T-helper 1 cell treated with Interleukin-12 subunit alpha and Interleukin-12 subunit beta and Interleukin-4 antibody, amounts not matched to agents 30 μg/mL and 1 μg/mL, for 36 hours (primary cell): ENCODE measurements at regions not wholly inside any gene's neighbourhood (a gene's known extent, or its start where the extent isn't known, plus 50 kb on each side); places are given as distances from the start of the nearest gene placed in this dataset.
"Not testable (repeated sequence)": the region's sequence is repeated elsewhere in the genome, so short reads cannot be mapped to it uniquely, and the experiment has no call there.

ENCODE experiments used
- H3K27ac Mint-ChIP-seq: one replicate; pipeline ENCODE4 v1.8.0; 2021; ENCODE audit warnings: mild to moderate bottlenecking, mixed read lengths
- H3K27me3 Mint-ChIP-seq: one replicate; pipeline ENCODE4 v1.8.0; 2021; ENCODE audit warnings: low read depth, mixed read lengths
- H3K36me3 Mint-ChIP-seq: one replicate; pipeline ENCODE4 v1.8.0; 2021; ENCODE audit warnings: low read depth, mixed read lengths
- H3K4me1 Mint-ChIP-seq: one replicate; pipeline ENCODE4 v1.8.0; 2021; ENCODE audit warnings: low read depth, mixed read lengths
- H3K4me3 Mint-ChIP-seq: one replicate; pipeline ENCODE4 v1.8.0; 2021; ENCODE audit warnings: mild to moderate bottlenecking, moderate library complexity, mixed read lengths
- H3K9me3 Mint-ChIP-seq: one replicate; pipeline ENCODE4 v1.8.0; 2021; ENCODE audit warnings: mixed read lengths

DNA sequence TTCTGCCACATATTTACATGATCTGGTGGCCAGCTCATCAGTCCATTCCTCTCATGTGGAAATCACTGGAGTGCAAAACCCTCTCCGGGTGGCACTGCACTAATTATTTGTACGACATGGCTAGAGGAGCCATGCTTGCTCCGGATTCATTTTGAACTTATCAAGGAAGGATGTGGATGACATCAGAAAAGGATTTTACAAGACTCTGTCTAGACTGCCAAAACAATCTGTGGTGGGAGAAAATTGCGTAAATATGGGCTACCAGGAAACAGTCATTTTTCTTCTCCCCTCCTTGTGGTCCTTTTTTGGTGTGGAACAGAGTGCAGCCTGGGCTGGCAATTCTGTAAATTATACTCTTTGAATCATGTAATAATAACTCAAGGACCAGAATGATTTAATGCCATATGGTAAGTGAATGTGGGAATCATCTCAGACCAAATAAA lies 123.4 kb upstream of the IFNE start:
- Mint-ChIP-seq H3K27ac (no peak overlapping the region), H3K4me1 (no peaks in the 10 kb centered on the region), H3K27me3 (peaks cover 20% of the 10 kb centered on the region), H3K4me3 (no peak overlapping the region), H3K36me3 (no peaks in the 10 kb centered on the region), H3K9me3 (no peaks in the 10 kb centered on the region)

DNA sequence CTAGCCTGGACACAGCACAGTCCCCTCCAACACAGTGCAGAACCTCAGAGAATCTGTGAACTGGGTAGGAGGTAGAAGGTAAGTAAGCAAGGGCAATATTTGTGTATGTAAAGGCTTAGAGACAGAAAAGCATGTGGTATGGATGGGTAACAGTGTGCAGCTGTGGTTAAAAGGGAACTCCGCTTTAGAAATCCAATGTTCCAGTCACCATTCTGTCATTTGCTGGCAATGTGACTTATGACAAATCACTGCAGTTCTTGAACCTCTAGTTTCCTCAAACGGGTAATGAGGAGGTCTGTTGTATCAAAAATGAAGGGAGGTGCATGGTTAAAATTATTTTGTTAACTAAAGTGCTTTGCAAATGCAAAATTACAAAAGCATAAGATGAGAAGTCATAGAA lies 125.5 kb upstream of the IFNE start:
- Mint-ChIP-seq H3K27me3 (peaks cover 16% of the 10 kb centered on the region), H3K36me3 (no peaks in the 10 kb centered on the region), H3K27ac (no peak overlapping the region), H3K9me3 (no peaks in the 10 kb centered on the region), H3K4me3 (no peak overlapping the region), H3K4me1 (peaks cover 11% of the 10 kb centered on the region)

DNA sequence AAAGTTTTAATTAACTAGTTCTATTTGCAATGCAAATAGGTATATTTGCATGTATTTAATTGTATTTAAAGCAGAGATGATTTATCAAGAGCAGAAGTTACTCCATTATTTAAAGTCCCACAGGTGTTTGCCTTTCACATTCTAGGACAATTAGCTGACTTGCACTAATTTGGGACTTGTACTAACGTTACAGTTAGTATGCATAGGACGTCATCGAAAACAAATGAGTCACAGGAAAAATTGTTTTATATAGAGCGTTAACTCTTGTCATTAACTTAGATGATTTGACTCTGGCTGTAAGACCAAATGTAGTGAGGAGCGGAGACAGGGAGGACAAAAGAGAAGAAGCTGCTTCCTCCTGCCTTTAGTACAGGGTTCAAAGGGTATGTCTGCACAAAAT lies 126.1 kb upstream of the IFNE start:
- H3K36me3 Mint-ChIP-seq, result no peaks in the 10 kb centered on the region
- no peaks in the 10 kb centered on the region for H3K9me3 Mint-ChIP-seq
- no peak overlapping the region for H3K4me3 Mint-ChIP-seq
- H3K27me3 Mint-ChIP-seq, result peaks cover 16% of the 10 kb centered on the region
- peaks cover 11% of the 10 kb centered on the region for H3K4me1 Mint-ChIP-seq
- no peak overlapping the region for H3K27ac Mint-ChIP-seq

DNA sequence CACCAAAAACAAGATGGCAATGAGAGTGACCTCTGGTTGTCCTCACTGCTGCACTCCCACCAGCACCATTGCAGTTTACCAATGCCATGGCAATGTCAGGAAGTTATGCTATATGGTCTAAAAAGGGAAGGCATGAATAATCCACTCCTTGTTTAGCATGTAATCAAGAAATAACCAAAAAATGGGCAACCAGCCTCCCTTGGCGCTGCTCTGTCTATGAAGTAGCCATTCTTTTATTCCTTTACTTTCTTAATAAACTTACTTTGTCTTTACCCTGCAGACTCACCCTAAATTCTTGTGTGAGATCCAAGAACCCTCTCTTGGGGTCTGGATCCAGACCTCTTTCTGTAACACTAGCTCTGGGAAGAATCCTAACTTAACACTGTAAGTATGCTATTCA lies 127.4 kb upstream of the IFNE start:
- Mint-ChIP-seq H3K9me3 (no peaks in the 10 kb centered on the region), H3K27ac (no peak overlapping the region)

DNA sequence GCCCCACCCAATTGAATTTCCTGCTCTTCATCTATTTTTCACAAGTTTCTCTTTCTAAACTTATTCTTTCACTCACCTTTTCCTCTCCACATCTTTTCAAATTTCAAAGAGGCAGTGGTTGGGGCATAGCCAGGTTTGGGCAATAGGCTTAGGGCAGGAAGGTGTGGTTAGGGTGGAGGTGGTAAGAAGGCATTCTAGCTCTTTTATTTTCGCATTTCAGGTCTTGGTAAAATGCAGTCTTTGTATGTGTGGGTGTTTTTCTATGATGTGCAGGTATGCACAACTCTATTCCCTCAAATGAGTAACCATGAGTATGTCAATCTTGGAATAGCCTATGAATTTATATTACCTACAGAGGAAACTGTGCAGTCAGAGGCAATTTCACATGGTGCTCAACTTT lies 129.8 kb upstream of the IFNE start:
- Mint-ChIP-seq H3K4me1 (peaks cover 11% of the 10 kb centered on the region), H3K4me3 (peak overlapping the region; percentile 1), H3K27me3 (no peaks in the 10 kb centered on the region), H3K27ac (peak overlapping the region; percentile 52), H3K36me3 (no peaks in the 10 kb centered on the region), H3K9me3 (no peaks in the 10 kb centered on the region)

More for the DNA sequence above, 127.4 kb upstream of the IFNE start:
- H3K36me3 Mint-ChIP-seq, result no peaks in the 10 kb centered on the region
- H3K4me1 Mint-ChIP-seq, result peaks cover 11% of the 10 kb centered on the region
- no peak overlapping the region for H3K4me3 Mint-ChIP-seq
- peaks cover 7% of the 10 kb centered on the region for H3K27me3 Mint-ChIP-seq

DNA sequence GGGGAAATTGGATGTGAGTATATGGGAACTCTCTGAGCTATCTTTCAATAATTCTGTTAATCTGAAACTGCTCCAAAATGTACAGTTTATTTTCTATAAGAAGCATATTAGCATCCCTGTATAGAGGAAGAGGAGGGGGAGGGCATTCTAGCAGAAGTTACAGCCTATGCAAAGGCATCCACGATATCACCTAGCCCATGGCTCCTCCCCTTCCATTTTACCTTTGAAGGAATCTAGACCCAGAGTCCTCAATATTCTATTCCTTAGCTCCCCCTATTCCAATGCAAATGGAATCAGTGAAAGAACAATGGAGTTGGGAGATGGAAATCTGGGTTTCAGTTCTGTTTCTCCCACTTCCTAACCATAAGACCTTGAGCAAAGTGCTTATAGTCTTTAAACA lies 132.9 kb upstream of the IFNE start:
- Mint-ChIP-seq H3K27me3 (peaks cover 9% of the 10 kb centered on the region), H3K27ac (no peak overlapping the region), H3K4me1 (peaks cover 11% of the 10 kb centered on the region), H3K9me3 (no peaks in the 10 kb centered on the region), H3K36me3 (no peaks in the 10 kb centered on the region), H3K4me3 (no peak overlapping the region)

DNA sequence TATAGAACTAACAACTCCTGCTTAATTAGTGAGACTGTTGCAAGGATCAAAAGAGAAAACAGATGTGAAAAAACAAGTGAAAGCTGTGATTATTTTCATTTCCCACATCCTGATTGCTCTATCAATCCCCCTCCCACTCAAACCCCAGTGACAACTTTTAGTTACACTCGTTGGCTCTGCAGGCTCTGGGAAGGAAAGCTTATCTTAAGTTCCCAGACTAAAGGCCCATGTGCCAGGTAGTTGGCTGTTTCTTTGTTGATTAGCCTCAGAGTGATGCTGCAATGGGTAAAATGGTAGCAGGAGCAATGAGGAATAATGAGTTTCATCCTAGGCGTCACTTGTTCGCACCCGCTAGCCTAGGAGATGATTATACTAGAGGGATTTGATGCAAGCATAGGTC lies 133.3 kb upstream of the IFNE start:
- H3K36me3 Mint-ChIP-seq, result no peaks in the 10 kb centered on the region
- H3K9me3 Mint-ChIP-seq, result no peaks in the 10 kb centered on the region
- H3K27ac Mint-ChIP-seq, result no peak overlapping the region
- peaks cover 9% of the 10 kb centered on the region for H3K27me3 Mint-ChIP-seq
- H3K4me1 Mint-ChIP-seq, result peaks cover 11% of the 10 kb centered on the region
- H3K4me3 Mint-ChIP-seq, result no peak overlapping the region

DNA sequence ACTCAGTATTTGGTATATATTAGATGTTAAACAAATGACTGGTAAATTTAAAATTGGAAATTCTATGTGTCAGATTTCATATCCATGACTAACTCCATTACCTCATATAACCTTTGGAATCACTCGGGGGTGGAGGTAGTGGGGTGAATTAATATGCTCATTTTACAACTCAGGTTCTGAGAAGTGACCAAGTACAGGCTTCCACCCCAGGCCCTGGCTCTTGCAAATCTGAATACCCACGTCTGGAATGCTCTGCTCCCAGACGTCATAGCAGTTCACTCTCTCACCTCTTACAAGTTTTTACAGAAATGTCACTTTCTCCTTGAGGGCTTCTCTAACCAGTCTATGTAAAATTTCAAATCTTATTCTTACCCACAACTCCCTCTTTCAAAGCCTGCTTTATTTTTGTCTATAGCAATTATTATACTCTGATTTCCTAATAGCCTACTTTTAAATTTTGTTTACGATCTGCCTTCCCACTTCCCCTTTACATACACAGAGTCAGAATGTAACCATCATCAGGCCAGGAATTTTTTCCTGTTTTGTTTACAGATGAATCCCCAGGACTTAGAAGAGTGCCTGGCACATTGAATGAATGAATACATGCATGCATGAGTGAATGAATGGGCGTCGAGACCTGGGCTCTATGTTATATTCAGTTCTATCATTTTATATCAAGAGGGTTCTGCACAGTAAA lies 134.1 kb upstream of the IFNE start:
- Mint-ChIP-seq H3K4me3 (no peak overlapping the region), H3K27ac (no peak overlapping the region), H3K27me3 (peaks cover 9% of the 10 kb centered on the region), H3K9me3 (no peaks in the 10 kb centered on the region), H3K36me3 (no peaks in the 10 kb centered on the region), H3K4me1 (peaks cover 9% of the 10 kb centered on the region)

DNA sequence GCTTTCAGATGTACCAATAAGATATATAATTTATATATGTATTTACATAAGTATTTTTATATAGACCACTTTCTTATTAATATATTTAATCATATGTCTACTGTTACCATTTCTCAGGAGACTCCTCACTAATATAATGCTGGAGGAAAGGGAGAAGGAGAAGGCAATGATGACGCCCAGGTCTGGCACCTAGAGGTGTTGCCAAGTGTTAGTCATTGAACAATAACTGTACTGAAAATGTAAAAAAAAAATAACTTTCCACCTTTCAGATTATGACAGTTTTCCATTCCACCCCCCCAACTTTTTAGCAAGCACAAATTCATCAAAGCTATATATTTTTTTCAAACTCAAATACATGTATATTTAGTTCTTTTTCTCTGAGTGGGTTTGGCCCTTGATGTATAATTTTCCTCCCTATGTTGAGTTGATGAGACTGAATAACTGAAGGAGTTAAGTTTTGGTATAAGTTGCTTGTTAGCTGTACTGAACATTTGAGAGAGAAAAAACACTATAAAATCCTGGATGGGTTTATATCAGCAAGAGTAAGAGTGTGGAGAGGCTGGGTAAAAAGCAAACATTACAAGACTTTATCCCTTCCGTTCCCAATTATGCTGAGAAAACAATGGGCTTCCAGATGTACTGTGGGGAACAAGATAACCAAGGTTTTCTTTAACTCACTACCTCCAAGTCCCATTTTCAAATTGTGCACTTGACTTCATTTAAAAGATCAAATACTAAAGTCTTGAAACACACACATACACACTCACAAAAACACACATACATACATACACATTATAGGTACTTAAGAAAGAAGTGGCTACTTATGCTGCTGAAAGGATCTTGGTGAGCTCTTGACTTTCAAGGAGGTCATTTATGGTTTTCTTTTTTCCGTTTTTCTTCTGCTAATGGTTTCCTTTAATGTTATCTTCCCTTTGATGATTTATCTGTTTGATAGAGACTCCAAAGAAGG lies 142.8 kb upstream of the IFNE start:
- no peak overlapping the region for H3K27ac Mint-ChIP-seq
- no peaks in the 10 kb centered on the region for H3K36me3 Mint-ChIP-seq
- no peak overlapping the region for H3K4me3 Mint-ChIP-seq
- H3K9me3 Mint-ChIP-seq, result peaks cover 18% of the 10 kb centered on the region
- peaks cover 4% of the 10 kb centered on the region for H3K4me1 Mint-ChIP-seq
- no peaks in the 10 kb centered on the region for H3K27me3 Mint-ChIP-seq

DNA sequence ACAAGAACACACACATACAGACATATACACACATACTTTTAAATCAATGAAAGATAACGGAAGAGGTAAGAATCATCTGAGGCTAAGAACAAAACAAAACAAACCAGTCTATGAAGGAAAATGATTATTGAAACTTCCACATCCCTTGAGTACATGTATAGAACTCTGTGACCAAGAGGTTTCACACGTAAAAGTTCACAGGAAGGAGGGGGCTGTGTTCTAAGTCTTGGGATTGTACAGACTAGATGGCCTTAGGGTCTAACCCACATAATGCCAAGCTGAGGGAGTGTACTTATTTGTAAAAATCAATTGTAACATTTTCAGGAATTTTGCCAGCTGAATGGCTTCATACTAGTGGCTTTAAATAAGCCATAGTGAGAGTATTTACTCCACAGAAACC lies 144.4 kb upstream of the IFNE start:
- Mint-ChIP-seq H3K27ac (no peak overlapping the region), H3K27me3 (no peaks in the 10 kb centered on the region), H3K4me1 (peaks cover 4% of the 10 kb centered on the region)

DNA sequence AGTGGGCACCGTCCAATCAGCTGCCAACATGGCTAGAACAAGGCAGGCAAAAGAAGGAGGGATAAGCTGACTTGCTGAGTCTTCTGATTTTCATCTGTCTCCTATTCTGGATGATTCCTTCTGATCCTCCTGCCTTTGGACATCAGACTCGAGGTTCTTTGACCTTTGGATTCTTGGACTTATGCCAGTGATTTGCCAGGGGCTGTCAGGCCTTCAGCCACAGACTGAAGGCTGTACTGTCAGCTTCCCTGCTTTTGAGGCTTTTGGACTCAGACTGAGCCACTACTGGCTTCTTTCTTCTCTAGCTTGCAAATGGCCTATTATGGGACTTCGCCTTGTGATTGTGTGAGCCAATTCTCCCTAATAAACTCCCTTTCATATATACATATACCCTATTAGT lies 146.8 kb upstream of the IFNE start:
- peaks cover 18% of the 10 kb centered on the region for H3K9me3 Mint-ChIP-seq
- not testable (repeated sequence) for H3K27ac Mint-ChIP-seq, H3K27me3 Mint-ChIP-seq, H3K4me1 Mint-ChIP-seq, H3K4me3 Mint-ChIP-seq, H3K36me3 Mint-ChIP-seq

More for the DNA sequence above, 144.4 kb upstream of the IFNE start:
- Mint-ChIP-seq H3K36me3 (no peaks in the 10 kb centered on the region), H3K4me3 (no peak overlapping the region), H3K9me3 (peaks cover 18% of the 10 kb centered on the region)

DNA sequence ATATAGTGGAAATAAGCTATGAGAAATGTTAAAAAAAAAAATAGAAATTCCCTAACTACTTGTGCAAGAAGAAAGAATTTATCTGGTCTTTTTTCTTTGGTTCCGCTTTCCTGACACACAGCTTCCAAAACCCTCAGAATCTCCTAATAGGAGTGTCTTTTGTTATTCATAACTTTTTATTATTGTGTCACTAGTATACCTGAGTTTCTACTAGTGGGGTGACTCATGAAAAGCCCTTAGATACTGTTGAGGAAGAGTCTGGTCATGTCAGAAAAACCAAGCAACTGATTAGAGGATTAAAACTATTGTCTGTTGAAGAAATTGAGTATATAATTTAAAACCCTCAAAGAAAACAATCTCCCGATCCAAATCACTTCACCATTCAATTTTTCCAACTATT lies 152.8 kb upstream of the IFNE start:
- H3K4me3 Mint-ChIP-seq, result no peak overlapping the region
- no peaks in the 10 kb centered on the region for H3K36me3 Mint-ChIP-seq
- H3K4me1 Mint-ChIP-seq, result no peaks in the 10 kb centered on the region
- no peaks in the 10 kb centered on the region for H3K27me3 Mint-ChIP-seq
- no peak overlapping the region for H3K27ac Mint-ChIP-seq
- no peaks in the 10 kb centered on the region for H3K9me3 Mint-ChIP-seq

DNA sequence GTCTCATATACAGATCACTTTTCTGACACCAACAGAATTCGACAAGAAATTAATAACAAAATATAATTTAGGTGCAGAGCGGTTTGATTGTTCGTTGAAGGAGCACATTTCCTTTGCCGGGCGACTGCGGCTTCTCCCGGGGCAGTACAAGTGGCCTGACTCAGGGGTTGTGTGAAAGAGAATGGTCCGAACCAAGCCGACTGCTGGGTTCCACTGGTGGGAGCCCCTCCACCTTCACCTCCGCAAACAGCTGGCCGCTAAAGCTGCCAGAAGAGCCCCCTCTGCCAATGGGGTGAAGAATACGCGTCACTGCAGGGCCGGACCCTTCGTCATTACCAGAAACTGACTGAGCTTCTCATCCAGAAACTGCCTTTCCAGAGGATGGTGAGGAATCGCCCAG lies 156.0 kb upstream of the IFNE start:
- Mint-ChIP-seq H3K4me1 (no peaks in the 10 kb centered on the region), H3K27ac (no peak overlapping the region), H3K4me3 (no peak overlapping the region), H3K9me3 (no peaks in the 10 kb centered on the region), H3K36me3 (no peaks in the 10 kb centered on the region), H3K27me3 (no peaks in the 10 kb centered on the region)

DNA sequence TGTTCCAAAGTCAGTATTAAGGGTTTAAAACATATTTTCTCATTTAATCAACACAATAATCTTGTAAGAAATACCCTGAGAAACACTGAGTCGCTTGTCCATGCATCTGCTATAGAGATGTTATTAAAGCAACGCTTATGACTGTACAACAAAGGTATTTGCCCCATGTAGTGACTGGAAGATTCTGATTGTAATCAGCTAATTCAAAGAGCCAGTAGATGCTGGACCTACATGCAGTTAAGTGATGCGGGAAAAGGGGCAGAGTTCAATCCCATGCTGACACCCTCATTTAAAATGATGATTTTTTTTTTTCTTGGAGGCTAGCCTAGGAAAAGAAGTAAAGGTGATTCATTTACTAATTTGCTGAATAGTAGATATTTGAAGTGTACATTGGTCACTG lies 149.3 kb upstream of the MTAP start:
- Mint-ChIP-seq H3K9me3 (peaks cover 15% of the 10 kb centered on the region), H3K27ac (no peak overlapping the region), H3K4me1 (no peaks in the 10 kb centered on the region), H3K4me3 (no peak overlapping the region), H3K27me3 (peaks cover 22% of the 10 kb centered on the region), H3K36me3 (no peaks in the 10 kb centered on the region)

DNA sequence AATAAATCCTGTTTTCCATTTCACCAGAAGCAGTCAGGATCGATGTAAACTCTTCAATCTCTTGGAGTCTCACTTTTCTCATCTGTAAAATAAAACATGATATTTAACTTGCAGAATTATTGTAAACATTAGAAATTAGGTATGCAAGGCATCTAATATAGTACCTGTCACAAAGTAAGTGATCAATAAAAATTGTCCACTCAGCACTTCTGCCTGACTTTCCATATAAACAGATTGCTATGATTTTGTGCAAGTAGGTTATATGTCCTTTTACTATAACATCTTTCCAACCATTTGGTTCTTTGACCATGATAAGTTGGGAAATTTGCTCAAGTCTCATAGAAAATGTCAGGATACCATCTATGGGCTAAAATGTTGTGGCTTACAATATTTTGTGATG lies 148.8 kb upstream of the MTAP start:
- H3K27ac Mint-ChIP-seq, result no peak overlapping the region
- no peaks in the 10 kb centered on the region for H3K4me1 Mint-ChIP-seq
- H3K27me3 Mint-ChIP-seq, result peaks cover 22% of the 10 kb centered on the region
- peaks cover 10% of the 10 kb centered on the region for H3K9me3 Mint-ChIP-seq
- no peaks in the 10 kb centered on the region for H3K36me3 Mint-ChIP-seq
- H3K4me3 Mint-ChIP-seq, result no peak overlapping the region
